Glomerular visceral epithelial cell (primary cell): ENCODE measurements at regions not wholly inside any gene's neighbourhood (a gene's known extent, or its start where the extent isn't known, plus 50 kb on each side); places are given as distances from the start of the nearest gene placed in this dataset.
A peak's percentile ranks its signal among the peaks of the same experiment; 100 is the strongest.
"Not testable (repeated sequence)": the region's sequence is repeated elsewhere in the genome, so short reads cannot be mapped to it uniquely, and the experiment has no call there.

Experiments used
- DNase-seq: peaks from one replicate; pipeline ENCODE4 v3.0.0-alpha.2; 2016; ENCODE audit errors: extremely low spot score

GRCh38 chr7:135872861-135873260 lies 104.3 kb downstream of the MTPN start:
- not testable (repeated sequence) for DNase-seq

DNA sequence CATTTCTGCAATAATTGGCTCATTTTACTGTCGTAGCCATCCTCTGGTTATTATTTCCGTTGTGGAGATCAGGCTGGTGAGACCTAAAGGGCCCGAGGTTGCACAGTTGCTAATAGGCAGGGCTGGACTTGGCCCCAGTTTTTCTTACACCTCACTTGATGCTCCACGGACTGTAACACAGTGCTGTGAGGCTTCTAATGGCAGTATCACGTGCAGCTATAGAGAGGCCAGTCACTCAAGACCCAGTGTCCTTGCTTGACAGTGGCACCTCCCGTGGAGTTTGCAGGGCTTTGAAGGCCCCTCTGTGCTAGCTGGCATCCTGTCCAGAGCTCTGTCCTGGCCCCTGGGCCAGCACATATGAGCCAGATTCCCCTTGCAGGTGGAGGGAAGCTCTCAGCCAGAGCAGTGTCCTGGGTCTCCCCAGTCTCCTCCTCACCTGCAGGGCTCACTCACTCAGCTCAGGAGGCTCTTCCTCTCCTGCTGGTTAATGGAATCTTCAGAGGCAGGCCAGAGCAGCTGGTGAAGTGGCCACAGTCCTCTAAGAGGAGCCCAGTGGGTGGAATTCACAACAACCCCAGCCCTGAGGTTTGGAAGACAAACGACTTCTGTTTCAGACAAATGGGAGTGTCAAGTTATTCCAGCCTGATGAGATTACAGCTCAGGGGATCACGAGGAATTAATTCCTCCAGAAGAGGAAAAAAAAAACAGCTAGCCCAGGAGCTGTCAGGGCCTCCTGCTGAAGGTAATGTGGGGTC lies 114.2 kb upstream of the FAM180A start:
- DNase-seq, result no peak

DNA sequence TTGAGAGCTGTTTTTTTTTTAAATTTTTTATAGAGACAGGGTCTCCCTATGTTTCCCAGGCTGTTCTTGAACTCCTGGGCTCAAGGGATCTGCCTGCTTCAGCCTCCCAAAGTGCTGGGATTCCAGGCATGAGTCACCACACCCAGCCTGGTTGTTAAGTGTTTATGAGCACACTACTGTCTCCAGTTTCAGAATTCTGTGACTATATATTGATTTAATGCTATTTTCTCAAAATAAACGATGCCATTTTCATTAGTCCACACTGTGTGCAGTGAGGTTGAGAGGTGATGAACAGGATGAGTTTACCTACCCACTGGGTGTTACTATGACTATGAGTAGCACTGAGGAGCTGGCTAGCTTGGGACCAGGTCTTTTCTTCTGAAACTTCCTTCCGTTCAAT lies 110.9 kb upstream of the FAM180A start:
- DNase-seq, result no peak

- no peak for DNase-seq
Observed at GRCh38 chr7:135858851-135859250, 110.2 kb upstream of the FAM180A start.

DNA sequence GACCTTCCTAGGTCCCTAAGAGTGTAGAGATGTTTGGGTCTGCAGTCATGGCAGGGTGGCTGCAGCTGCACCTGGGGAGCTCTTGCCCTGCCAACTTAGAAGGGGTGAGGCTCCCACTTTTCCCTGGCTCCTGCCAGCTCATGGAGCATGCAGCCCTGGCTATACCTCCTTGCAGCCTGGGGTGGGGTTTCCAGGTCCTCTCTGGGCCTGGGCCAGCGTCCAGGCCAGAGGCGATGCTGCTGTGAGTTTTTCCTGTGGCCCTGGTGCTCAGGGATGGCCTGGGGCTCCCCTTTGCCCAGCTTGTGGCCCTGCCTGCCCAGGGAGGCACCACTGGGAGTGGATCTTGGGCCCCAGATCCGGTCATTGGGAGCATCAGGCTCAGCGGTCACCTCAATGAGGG lies 109.8 kb upstream of the FAM180A start:
- no peak for DNase-seq

GRCh38 chr7:135857519-135858274 lies 109.1 kb upstream of the FAM180A start:
- no peak for DNase-seq

DNA sequence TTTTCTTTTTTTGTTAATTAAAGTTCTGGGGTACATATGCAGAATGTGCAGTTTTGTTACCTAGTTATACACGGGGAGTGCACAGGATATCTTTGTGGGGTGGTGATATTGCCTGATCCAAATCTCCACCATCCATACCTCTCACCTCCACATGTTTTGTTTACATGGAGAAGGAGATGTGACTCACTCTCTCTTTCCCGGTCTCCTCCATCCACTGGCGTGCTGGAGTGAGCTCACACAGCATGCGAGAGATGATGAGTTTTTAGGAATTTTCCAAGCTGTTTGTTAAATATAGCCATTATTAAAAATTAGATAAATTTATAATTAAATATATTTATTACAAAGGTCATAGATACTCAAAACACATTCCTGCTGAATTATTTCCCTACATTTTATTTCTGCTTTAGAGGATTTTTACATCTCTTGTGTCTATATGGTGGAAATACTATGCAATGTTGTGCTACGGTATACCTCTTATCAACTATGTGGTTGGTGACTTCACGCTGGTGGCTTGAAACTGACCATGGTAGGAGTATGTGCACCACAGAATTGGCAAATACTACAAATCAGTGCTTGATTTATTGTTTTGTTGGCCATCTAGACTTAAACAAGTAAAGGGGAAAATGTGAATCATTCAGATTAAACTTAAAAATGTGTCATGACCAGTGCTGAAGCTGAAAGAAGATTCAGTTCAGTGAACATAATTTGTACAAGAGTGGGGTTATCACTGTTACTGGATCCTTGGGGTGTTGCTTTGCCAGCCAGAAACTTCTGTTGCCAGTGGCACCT lies 107.9 kb upstream of the FAM180A start:
- peak; percentile 78 for DNase-seq

GRCh38 chr7:135855846-135856245 lies 107.2 kb upstream of the FAM180A start:
- DNase-seq, result peak; percentile 72

DNA sequence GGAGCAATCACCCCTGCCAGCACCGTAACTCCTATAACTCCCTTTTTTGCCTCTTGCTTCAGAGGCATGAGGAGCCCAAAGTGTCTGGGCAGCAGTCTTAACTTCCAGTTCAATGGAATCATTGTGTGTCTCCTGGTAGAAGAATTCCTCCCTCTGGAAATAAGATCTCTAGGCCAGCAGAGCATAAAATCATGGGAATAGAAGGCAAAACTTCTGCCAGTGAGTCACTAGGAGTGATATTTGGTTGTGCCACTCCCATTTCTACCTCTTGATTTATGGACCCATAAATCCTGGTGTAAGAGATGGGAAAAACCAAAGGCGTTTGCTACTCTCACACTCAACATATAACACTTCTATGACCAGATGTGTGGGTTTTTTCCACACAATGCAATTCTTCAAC lies 104.9 kb upstream of the FAM180A start:
- DNase-seq, result peak; percentile 57

GRCh38 chr7:135853008-135853407 lies 104.4 kb upstream of the FAM180A start:
- DNase-seq, result no peak

GRCh38 chr7:135847242-135847641 lies 98.6 kb upstream of the FAM180A start:
- no peak for DNase-seq

DNA sequence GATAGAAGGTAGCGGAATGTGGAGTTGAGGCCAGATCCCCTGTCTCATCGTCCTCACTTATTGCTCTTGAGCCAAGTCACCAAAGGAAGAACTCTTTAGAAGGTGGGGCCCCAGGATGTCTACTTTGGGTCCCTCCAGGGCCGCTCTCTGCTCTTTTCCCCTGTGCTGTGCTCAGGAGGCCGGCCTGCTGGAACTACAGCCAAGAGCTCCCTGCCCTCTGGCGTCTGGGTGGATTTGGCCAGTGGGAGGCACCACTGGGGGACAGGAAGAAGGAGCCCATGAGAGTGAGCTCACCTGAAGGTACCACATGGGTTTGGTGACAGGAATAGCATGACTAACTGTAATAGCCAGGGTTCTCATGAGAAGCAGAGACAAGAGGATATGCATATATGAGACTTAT lies 97.7 kb upstream of the FAM180A start:
- no peak for DNase-seq

GRCh38 chr7:135845415-135846075 lies 96.9 kb upstream of the FAM180A start:
- no peak for DNase-seq

DNA sequence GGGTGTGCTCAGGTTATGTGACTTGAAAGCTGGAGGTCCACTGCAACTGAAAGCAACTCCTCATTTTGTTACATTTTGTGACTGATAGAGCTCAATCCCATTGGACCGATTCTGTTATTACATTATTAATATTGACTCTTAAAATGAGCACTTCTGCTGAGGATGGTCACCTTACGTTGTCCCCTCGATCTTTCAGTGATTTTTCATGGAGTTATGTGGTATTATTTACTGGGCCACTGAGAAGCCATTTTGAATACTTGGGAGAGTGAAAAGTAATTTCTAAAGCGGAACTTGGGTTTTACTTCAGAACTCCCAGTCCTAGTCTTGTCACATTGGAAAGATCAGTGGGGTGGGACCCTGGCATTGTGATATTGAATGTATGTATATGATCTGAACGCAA lies 96.3 kb upstream of the FAM180A start:
- DNase-seq, result no peak

DNA sequence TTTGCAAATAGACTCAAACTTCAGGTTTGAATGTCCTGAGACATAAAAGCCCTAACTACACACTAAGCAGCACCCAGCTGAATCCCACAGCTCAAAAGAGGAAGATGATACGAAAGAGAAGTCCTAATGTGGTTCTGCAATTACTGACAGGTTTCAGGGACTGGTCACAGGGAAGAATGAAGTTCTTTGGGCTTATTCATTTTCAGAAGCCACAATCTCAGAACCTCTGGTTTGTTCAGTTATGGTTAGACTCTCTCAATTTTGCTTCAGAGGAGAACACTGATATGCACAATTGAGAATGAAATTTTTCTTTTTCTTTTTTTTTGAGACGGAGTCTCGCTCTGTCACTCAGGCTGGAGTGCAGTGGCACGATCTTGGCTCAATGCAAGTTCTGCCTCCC lies 94.6 kb upstream of the FAM180A start:
- no peak for DNase-seq

DNA sequence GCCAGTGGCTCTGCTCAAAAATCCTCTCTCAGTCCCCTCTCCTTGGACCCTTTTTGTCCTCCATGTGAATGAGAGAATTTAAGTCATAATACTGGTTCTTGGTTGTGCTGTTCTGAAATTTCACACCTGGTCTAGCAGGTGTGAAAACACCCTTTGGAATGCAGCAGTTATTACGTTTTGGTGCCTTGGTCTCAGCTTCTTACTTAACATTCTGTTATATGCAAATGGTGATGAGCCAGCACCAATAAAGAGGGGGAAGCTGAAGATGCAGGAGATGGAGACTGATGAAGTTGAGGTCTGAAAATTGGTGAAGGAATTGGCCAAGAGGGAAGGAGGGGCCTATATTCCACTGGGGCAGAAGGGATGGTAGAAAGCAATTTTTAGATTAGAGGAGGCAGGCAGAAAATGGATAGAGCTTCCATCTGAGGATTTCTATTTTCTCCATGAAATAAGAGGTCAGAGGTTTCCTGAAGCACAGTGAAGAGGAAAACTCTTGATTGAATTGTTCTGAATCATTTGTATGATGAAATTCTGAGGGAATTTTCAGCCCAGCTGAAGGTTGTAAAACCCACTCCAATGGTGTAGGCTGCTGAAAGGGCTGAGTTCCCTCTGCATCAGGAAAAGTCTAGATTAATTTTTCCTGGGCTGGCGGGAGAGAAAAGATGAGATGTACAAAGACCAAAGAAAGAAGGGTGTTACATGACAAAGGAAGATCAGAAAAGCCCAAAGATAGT lies 94.0 kb upstream of the FAM180A start:
- DNase-seq, result no peak

GRCh38 chr7:135840591-135840990 lies 92.0 kb upstream of the FAM180A start:
- no peak for DNase-seq

- DNase-seq, result no peak
Observed at GRCh38 chr7:135837675-135838074, 89.1 kb upstream of the FAM180A start.

DNA sequence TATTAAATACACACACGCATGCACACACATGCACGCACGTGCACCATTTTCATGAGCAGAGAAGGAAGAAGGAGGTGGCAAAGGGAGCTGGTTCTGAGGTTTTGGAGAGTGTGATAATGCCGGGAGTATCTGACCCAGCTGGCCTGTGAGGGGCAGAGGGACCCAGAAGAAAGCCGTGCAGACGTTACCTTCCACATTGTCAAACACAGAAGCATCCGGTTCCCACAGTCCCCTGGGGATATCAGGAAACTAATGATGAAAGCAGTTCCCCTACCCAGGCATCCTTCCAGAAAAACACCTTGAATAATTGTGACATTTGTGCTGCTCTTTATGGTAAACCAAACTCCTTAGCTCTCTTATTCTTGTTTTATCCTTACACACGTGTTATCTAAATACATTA lies 85.7 kb upstream of the FAM180A start:
- no peak for DNase-seq

GRCh38 chr7:135833642-135834041 lies 85.0 kb upstream of the FAM180A start:
- no peak for DNase-seq

GRCh38 chr7:135831455-135832195 lies 83.0 kb upstream of the FAM180A start:
- DNase-seq, result no peak
